GM21390 (cell line): ENCODE measurements at regions not wholly inside any gene's neighbourhood (a gene's known extent, or its start where the extent isn't known, plus 50 kb on each side); places are given as distances from the start of the nearest gene placed in this dataset.
"Not testable (repeated sequence)": the region's sequence is repeated elsewhere in the genome, so short reads cannot be mapped to it uniquely, and the experiment has no call there.

Experiments
- ATAC-seq: cut with Tn5 transposase; IDR thresholded peaks from one replicate; pipeline ENCODE4 v1.9.1; 2021; ENCODE audit not compliant: unreplicated experiment

GRCh38 chr18:38572554-38573111, 1007.0 kb upstream of the CELF4 start:
- ATAC-seq: no peak

GRCh38 chr18:38571651-38572050, 1006.1 kb upstream of the CELF4 start:
- ATAC-seq: no peak

- no peak for ATAC-seq
Measured at GRCh38 chr18:38565513-38565912, 999.9 kb upstream of the CELF4 start.

- no peak for ATAC-seq
Measured at GRCh38 chr18:38563396-38563980, 997.9 kb upstream of the CELF4 start.

- ATAC-seq: no peak
Measured at GRCh38 chr18:38557006-38557405, 991.4 kb upstream of the CELF4 start.

GRCh38 chr18:38552732-38553321, 987.2 kb upstream of the CELF4 start:
- ATAC-seq: no peak

- no peak for ATAC-seq
Measured at GRCh38 chr18:38551881-38552280, 986.3 kb upstream of the CELF4 start.

- no peak for ATAC-seq
Measured at GRCh38 chr18:38545071-38545470, 979.5 kb upstream of the CELF4 start.

- no peak for ATAC-seq
Measured at GRCh38 chr18:38539856-38540255, 974.3 kb upstream of the CELF4 start.

- ATAC-seq: no peak
Measured at GRCh38 chr18:38539371-38539770, 973.8 kb upstream of the CELF4 start.

- no peak for ATAC-seq
Measured at GRCh38 chr18:38534073-38534472, 968.5 kb upstream of the CELF4 start.

- ATAC-seq: no peak
Measured at GRCh38 chr18:38526922-38527321, 961.3 kb upstream of the CELF4 start.

- no peak for ATAC-seq
Measured at GRCh38 chr18:38525039-38525438, 959.4 kb upstream of the CELF4 start.

- ATAC-seq: no peak
Measured at GRCh38 chr18:38520786-38521185, 955.2 kb upstream of the CELF4 start.

GRCh38 chr18:38502539-38502938, 936.9 kb upstream of the CELF4 start:
- ATAC-seq: no peak

GRCh38 chr18:38497266-38497665, 931.7 kb upstream of the CELF4 start:
- no peak for ATAC-seq

GRCh38 chr18:38496222-38496793, 930.7 kb upstream of the CELF4 start:
- no peak for ATAC-seq

GRCh38 chr18:38494065-38494464, 928.5 kb upstream of the CELF4 start:
- ATAC-seq: no peak

GRCh38 chr18:38491195-38491594, 925.6 kb upstream of the CELF4 start:
- ATAC-seq: no peak

- ATAC-seq: not testable (repeated sequence)
Measured at GRCh38 chr18:38489721-38490120, 924.1 kb upstream of the CELF4 start.

- no peak for ATAC-seq
Measured at GRCh38 chr18:38487521-38487920, 921.9 kb upstream of the CELF4 start.

- ATAC-seq: no peak
Measured at GRCh38 chr18:38483326-38483725, 917.7 kb upstream of the CELF4 start.
